GM12873 (cell line): ENCODE measurements at regions not wholly inside any gene's neighbourhood (a gene's known extent, or its start where the extent isn't known, plus 50 kb on each side); places are given as distances from the start of the nearest gene placed in this dataset.

Experiments
- TF ChIP-seq, protein P1 (sequence below): IDR thresholded peaks from 2 replicates; pipeline ENCODE4 v1.5.1; 2012; ENCODE audit warnings: low read depth, mild to moderate bottlenecking, moderate library complexity, low read length, control low read depth; ENCODE audit not compliant: insufficient read depth; ENCODE audit errors: missing control alignments

DNA sequence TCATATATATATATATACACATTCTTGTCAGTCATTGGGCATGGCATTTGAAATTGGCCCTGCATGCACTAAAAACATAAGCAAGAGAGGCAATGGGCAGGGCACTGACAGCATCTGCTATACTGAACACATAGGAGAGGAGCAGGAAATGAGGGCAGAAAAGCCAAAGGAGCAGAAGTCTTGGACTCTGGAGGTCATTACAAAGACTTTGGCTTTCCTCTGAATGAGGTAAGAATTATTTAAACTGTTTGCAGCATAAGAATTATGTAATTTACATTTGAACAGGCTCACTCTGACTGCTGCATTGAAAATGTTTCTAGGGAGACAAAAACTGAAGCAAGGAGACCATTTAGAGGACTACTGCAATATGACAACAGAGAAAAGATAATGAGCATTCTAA lies 396.5 kb downstream of the PRDM5 start:
- TF ChIP-seq, protein P1, sequence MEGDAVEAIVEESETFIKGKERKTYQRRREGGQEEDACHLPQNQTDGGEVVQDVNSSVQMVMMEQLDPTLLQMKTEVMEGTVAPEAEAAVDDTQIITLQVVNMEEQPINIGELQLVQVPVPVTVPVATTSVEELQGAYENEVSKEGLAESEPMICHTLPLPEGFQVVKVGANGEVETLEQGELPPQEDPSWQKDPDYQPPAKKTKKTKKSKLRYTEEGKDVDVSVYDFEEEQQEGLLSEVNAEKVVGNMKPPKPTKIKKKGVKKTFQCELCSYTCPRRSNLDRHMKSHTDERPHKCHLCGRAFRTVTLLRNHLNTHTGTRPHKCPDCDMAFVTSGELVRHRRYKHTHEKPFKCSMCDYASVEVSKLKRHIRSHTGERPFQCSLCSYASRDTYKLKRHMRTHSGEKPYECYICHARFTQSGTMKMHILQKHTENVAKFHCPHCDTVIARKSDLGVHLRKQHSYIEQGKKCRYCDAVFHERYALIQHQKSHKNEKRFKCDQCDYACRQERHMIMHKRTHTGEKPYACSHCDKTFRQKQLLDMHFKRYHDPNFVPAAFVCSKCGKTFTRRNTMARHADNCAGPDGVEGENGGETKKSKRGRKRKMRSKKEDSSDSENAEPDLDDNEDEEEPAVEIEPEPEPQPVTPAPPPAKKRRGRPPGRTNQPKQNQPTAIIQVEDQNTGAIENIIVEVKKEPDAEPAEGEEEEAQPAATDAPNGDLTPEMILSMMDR, result no peak

DNA sequence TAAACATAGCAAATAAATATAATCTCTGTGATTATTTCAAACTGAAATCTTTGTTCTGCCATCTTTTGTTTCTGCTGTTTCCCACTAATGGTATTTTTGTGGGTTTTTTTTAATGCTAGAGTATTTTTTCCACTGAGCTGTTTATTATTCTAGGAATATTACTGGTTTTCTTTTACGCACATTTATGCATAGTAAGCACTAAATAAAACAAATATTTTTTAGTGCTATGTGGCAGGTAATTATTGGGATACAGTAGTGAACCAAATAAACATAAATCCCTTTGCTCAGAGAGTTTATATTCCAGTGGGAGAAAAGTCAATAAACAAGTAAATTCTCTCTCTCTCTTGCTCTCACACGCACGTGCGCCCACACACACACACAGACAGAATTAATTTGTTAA lies 397.4 kb downstream of the PRDM5 start:
- TF ChIP-seq, protein P1, result no peak

DNA sequence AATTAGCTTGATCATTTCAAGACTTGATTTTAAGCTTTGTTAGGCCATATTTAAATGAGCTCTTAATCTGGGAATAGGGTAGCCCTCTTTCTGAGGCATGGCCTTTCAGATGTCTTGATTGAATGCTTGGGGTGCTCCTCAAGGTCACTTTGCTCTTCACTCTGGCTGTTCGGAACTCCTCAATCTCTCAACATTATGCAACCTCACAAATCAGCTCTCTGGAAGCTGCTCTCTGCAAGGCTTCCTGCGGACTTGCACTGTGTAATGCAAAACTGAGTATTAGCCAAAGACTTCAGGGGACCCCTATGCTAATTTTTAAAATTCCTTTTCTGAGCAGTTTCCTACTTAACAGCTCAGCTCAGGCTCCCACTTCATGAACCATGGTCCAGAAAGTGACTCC lies 398.3 kb downstream of the PRDM5 start:
- TF ChIP-seq, protein P1, result no peak

DNA sequence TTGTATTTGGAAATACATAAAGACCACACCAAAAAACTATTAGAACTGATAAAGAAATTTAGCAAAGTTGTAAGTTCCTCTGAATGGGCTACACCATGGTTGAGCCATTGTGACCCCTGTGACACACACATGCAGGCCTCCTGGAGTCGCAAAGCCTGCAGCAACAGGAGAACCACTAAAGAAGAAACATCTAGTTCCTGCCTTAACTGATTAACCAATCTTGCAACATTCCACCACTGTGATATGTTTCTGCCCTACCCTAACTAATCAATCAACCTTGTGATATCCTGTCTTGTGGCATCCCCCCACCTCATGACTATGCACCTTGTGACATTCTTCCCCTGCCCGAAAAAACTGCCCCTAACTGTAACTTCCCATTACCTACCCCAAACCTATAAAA lies 401.8 kb downstream of the PRDM5 start:
- TF ChIP-seq, protein P1, result no peak

- TF ChIP-seq, protein P1, result no peak
Measured at GRCh38 chr4:120517966-120518365, 404.6 kb downstream of the PRDM5 start.

GRCh38 chr4:120509719-120510118 lies 412.8 kb downstream of the PRDM5 start:
- TF ChIP-seq, protein P1, result no peak

- TF ChIP-seq, protein P1, result no peak
Measured at GRCh38 chr4:120509222-120509621, 413.3 kb downstream of the PRDM5 start.
